HEK293T (cell line): ENCODE measurements at regions not wholly inside any gene's neighbourhood (a gene's known extent, or its start where the extent isn't known, plus 50 kb on each side); places are given as distances from the start of the nearest gene placed in this dataset.

Experiments used
- CTCF ChIA-PET: fragments of 350-600 bp; formaldehyde crosslinking; extraction: SDS; loops from one replicate; lab custom pipeline; 2021; ENCODE audit warnings: antibody characterized with exemption, inconsistent platforms; lab: Yijun Ruan, JAX
- POLR2A ChIA-PET: fragments of 350-600 bp; formaldehyde crosslinking; extraction: SDS; loops from one replicate; lab custom pipeline; 2020; ENCODE audit warnings: antibody characterized with exemption, inconsistent platforms; lab: Yijun Ruan, JAX
- DNase-seq: peaks from one replicate; pipeline ENCODE4 v3.0.0; 2012; ENCODE audit warnings: mixed read lengths; ENCODE audit errors: extremely low spot score
- ARNT ChIP-seq: fragments of 450-650 bp; IDR thresholded peaks from 2 replicates; pipeline ENCODE4 v1.6.1; 2017; ENCODE audit warnings: mild to moderate bottlenecking
- BHLHE40 ChIP-seq: fragments of 450-650 bp; IDR thresholded peaks from 2 replicates; pipeline ENCODE4 v1.6.1; 2016; ENCODE audit warnings: mild to moderate bottlenecking, moderate library complexity, borderline replicate concordance
- CTBP1 ChIP-seq: fragments of 450-650 bp; IDR thresholded peaks from 2 replicates; pipeline ENCODE4 v1.6.1; 2016; ENCODE audit warnings: borderline replicate concordance
- ELF4 ChIP-seq: fragments of 450-650 bp; IDR thresholded peaks from 2 replicates; pipeline ENCODE4 v1.6.1; 2017; ENCODE audit warnings: antibody characterized with exemption
- FOXA1 ChIP-seq: fragments of 450-650 bp; IDR thresholded peaks from 2 replicates; pipeline ENCODE4 v1.6.1; 2016; ENCODE audit warnings: mild to moderate bottlenecking
- FOXK2 ChIP-seq: fragments of 450-650 bp; IDR thresholded peaks from 2 replicates; pipeline ENCODE4 v1.6.1; 2016; ENCODE audit warnings: mild to moderate bottlenecking
- FOXM1 ChIP-seq: fragments of 450-650 bp; IDR thresholded peaks from 2 replicates; pipeline ENCODE4 v1.6.1; 2017; ENCODE audit warnings: mild to moderate bottlenecking, borderline replicate concordance
- HDGF ChIP-seq: fragments of 450-650 bp; IDR thresholded peaks from 2 replicates; pipeline ENCODE4 v1.6.1; 2017; ENCODE audit warnings: antibody characterized with exemption, borderline replicate concordance
- L3MBTL2 ChIP-seq: fragments of 450-650 bp; conservative IDR thresholded peaks from 2 replicates; pipeline ENCODE4 v1.6.1; 2016; ENCODE audit warnings: mild to moderate bottlenecking
- LEF1 ChIP-seq: fragments of 450-650 bp; IDR thresholded peaks from 2 replicates; pipeline ENCODE4 v1.6.1; 2017; ENCODE audit warnings: mild to moderate bottlenecking, borderline replicate concordance
- NFRKB ChIP-seq: fragments of 450-650 bp; IDR thresholded peaks from 2 replicates; pipeline ENCODE4 v1.6.1; 2016; ENCODE audit warnings: mild to moderate bottlenecking, moderate library complexity
- SP1 ChIP-seq: fragments of 450-650 bp; IDR thresholded peaks from 2 replicates; pipeline ENCODE4 v1.6.1; 2017
- SUZ12 ChIP-seq: fragments of 450-650 bp; IDR thresholded peaks from 2 replicates; pipeline ENCODE4 v1.6.1; 2016; ENCODE audit warnings: mild to moderate bottlenecking
- TARDBP ChIP-seq: fragments of 450-650 bp; IDR thresholded peaks from 2 replicates; pipeline ENCODE4 v1.6.1; 2016
- ZNF384 ChIP-seq: fragments of 450-650 bp; IDR thresholded peaks from 2 replicates; pipeline ENCODE4 v1.6.1; 2016
- TF ChIP-seq, protein P1 (sequence below): fragments of 450-650 bp; IDR thresholded peaks from 2 replicates; pipeline ENCODE4 v1.6.1; 2016

DNA sequence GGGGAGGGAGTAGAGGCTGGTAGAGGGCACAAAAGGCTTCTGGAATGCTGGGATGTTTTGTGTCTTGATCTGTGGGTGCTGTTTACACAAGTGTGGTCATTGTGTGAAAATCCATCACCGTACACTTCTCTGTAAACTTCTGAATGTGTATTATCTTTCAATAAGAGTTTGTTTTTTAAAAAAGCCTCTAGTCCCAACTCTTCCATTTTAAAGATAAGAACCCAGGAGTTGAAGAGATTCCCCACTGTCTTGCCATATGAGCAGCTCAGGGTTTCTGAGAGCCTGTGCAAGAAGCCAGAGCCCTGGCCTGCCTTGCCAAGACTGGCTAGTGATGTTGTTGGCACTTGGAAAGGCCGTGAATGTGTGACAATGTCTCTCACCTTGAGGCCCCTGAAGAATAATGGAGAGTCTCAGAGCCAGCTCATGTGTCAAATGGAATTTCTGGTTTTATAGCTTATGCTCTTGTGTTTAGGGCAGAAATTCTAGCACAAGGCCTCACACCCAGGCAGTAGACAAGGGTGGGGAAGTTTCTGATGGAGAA is 57.5 kb upstream of the NPAS1 start:
- no peak for DNase-seq
- ChIA-PET POLR2A (no interaction called here), CTCF (no interaction called here)
- no peak for TF ChIP-seq BHLHE40

DNA sequence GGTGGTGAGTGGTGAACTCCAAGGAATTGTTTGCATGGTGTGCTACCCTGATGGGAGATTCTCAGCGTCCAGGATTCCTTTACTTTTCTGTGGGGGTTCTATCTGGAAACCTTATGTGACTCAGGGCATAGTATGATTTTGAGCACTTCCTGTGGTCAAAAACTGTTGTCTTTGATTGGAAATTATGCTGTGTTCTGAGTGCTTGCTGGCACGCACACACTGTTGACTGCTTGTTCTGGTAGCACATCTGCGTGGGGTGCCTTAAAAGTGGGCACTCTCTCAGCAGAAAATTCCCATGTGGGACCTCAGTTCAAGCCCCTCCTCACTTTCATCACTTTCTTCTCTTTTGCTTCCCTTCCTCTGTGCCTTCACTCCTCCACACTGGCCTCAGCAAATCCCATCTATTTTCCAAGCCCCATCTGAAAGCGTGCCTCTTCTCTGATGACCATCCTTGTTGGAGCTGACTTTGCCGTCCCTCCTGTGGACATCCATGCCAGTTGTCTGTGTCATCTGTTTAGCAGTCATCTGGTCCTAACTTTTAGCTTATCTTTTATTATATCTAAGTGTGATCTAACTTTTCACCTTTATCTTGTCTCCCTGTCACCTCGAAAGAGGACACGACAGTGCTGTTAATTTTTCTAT is 56.4 kb upstream of the NPAS1 start:
- POLR2A ChIA-PET = no interaction called here
- CTCF ChIA-PET = no interaction called here
- no peak for DNase-seq
- TF ChIP-seq SP1 (no peak), HDGF (no peak), FOXA1 (no peak), LEF1 (no peak), ELF4 (no peak), BHLHE40 (no peak), CTBP1 (no peak), FOXK2 (no peak), ZNF384 (no peak), FOXM1 (no peak), ARNT (no peak), SUZ12 (no peak), NFRKB (no peak), L3MBTL2 (no peak), TARDBP (no peak)
- TF ChIP-seq, protein P1, sequence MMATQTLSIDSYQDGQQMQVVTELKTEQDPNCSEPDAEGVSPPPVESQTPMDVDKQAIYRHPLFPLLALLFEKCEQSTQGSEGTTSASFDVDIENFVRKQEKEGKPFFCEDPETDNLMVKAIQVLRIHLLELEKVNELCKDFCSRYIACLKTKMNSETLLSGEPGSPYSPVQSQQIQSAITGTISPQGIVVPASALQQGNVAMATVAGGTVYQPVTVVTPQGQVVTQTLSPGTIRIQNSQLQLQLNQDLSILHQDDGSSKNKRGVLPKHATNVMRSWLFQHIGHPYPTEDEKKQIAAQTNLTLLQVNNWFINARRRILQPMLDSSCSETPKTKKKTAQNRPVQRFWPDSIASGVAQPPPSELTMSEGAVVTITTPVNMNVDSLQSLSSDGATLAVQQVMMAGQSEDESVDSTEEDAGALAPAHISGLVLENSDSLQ = no peak

DNA sequence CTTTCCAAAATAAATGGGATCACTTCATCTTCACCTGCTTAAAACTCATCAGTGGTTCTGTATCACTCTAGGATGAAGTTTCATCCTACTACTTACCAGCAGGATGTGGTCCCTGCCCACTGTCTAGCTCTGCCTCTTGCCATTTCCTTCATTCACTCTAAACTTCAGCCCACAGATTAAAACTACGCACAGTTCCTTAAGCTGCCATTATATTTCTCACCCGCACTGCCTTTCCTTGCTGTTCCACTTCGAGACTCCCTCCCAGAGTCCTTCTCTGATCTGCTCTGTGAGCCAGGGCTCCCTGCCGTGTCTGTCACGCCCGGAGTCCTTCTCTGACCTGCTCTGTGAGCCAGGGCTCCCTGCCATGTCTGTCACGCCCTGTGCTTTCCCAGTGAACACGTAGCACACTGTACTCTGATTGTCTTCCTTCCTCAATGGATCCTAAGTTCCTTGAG is 52.0 kb upstream of the NPAS1 start:
- DNase-seq = no peak
- ChIA-PET POLR2A (no interaction called here), CTCF (no interaction called here)
- no peak for TF ChIP-seq SP1
- no peak for TF ChIP-seq FOXM1
- TF ChIP-seq TARDBP = no peak
- TF ChIP-seq HDGF = no peak
- no peak for TF ChIP-seq FOXK2
- TF ChIP-seq ZNF384 = no peak
- no peak for TF ChIP-seq NFRKB
